NCI-H460 (cell line): ENCODE measurements at regions not wholly inside any gene's neighbourhood (a gene's known extent, or its start where the extent isn't known, plus 50 kb on each side); places are given as distances from the start of the nearest gene placed in this dataset.

Source experiments
- DNase-seq: peaks from one replicate; pipeline ENCODE4 v3.0.0-alpha.2; 2016; ENCODE audit warnings: low read depth; ENCODE audit errors: extremely low read depth

DNA sequence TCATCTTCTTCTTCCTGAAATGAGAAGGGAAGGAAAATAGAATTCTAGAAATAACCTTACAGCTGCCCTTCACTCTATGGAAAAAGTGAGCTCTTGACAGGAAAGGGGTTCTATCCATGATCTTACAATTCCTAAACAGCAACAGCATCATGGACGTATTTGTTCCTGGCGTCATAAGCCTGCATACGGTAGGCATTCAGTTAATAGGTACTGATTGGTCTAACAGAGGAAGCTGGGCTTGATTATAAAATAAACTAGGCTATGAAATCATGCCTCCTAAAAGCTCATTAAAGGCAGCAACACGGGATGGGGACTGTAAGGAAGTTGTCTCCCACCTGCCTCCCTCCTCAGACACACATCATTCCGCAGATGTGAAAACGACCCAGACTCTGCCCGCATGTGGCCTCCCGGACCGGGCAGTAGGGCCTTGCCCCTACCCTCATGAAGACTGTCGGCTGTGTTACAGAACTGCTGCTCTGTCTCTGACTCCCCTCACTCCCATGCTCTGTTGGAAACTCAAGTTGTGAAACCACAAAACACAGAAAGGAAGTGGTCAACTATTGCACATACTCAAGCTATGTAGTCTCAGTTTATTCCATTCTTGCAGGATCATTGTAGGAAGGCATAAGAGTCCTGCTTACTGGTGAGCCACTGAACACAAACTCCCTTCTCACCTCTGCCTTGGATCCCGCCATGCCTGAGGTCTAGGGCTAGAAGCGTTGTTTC lies 129.8 kb downstream of the DLEU7 start:
- no peak for DNase-seq

DNA sequence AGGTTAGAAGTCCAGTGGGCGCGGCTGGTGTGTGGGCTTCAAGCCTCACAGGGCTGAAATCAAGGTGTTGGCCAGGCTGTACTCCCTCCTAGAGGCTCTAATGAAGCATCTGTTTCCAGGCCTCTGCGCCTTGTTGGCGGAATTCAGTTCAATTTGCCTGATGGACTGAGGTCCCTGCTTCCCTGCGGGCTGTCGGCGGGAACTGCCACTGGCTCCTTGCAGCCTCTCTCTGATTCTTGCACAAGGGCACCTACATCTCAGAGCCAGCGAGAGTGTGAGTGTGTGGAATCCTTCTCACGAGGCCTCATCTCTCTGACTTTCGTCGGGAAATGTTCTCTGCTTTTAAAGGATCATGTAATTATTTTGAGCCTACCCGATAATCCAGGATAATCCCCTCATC lies 128.6 kb downstream of the DLEU7 start:
- no peak for DNase-seq

DNA sequence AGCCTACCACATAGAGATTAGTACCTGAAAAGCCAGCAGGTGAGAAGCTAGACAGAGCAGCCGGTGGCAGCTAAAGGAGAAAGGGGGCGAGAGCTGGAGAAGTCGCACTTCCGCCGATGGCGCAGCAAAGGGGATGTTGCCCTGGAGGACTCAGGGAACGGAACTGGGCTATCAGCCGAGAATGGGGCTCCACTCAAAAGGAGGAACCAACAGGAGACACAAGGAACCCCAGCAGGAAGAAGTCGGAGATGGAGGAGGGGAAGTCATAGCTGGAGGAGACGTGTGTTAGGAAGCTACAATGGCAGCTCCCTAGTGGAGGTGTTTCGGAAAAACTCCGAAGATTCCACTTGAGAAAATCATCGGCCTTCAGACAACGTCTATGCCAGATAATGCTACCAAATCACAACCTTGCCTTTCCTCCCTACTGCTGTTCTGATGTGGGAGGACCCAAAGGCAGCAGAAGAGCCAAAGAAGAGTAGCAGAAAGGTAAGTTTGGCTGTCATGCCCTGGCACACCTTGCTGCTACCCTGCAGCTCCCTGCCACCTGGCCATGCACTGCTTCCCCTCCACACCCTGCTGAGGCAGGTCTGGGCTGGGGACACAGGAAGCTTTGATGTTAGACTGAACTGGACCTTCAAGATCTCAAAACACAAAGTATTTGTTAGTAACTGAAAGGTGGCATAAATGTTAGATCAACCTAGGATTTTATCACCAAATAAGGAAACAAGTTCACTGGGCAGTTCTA lies 127.9 kb downstream of the DLEU7 start:
- DNase-seq, result no peak

DNA sequence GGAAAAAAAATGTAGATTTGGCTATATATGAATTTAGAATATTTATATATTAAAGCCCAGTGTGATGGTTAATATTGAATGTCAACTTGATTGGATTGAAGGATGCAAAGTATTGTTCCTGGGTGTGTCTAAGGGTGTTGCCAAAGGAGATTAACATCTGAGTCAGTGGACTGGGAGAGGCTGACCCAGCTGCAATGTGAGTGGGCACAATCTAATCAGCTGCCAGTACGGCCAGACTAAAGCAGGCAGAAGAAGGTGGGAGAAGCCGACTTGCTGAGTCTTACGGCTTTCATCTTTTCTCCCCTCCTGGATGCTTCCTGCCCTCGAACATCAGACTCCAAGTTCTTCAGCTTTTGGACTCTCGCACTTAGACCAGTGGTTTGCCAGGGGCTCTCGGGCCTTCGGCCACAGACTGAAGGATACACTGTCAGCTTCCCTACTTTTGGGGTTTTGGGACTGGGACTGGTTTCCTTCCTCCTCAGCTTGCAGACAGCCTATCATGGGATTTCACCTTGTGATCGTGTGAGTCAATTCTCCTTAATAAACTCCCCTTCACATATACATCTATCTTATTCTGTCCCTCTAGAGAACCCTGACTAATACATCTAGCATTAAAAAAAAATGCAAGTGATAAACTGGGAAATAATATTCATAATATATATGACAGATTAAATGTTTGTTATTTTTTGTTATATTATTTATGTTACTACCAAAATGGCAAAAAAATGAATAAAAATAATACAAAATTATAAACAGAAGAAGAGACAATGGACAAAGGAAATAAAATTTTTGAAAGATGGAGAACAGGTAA lies 122.4 kb downstream of the DLEU7 start:
- DNase-seq, result no peak

DNA sequence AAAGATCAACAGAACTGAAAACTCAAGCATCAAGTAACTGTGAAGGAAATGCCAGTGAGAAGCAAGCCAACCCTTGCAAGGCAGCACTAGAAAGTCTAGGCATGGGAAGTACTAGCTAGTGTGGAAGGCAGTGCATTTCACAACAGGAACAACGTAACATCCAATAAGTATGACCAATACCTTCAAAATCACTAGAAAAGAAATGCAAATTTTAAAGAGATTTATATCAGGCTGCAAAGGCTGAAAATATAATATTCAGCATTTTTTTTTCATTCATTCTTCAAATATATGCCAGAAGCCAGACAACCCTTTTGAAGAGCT lies 121.9 kb downstream of the DLEU7 start:
- no peak for DNase-seq

DNA sequence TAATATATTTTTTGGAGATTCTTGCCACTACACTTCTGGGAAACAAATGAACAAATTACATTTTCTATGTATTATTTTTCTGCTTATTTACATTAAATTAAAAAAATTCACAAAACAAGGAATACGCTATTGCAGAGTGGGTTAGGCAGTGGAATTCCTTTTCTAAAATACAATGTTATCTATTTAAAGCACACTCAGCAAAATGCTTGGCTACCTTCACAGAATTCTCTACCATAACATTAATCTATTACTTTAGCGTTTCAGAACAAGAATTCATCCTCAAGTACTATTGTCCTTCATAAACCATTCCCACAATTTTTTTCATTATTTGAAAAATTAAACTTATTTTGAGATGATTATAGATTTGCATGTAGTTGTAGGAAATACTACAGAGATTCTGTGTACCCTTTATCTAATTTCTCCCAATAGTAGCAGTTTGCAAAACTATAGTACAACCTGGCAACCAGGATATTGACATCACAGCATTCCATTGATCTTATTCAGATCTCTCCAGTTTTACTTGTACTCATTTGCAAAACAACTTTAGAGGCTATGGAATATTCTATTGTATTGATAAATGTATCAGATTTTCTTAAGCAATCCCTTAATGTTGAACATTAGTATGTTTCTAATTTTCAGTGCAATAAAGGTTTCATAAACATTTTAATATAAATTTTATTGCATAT lies 120.9 kb downstream of the DLEU7 start:
- DNase-seq, result no peak

DNA sequence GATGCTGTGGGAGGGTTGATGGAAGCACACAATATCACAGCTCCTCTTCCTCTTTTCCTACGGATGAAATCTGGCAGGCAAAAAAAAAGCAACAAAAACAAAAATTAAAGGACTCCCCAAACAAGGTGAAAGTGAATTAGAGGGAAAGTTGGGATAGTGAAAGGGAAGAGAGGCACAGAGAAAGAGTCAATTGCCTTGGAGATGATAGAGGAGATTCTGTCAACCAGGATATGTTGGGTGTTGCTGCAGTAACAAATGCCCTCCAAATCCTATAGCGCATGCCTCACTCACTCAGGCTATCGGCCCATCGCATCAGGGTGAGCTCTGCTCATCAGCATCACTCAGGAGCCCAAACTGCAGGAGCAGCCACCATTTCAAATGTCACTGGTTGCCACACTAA lies 119.1 kb downstream of the DLEU7 start:
- DNase-seq, result no peak

DNA sequence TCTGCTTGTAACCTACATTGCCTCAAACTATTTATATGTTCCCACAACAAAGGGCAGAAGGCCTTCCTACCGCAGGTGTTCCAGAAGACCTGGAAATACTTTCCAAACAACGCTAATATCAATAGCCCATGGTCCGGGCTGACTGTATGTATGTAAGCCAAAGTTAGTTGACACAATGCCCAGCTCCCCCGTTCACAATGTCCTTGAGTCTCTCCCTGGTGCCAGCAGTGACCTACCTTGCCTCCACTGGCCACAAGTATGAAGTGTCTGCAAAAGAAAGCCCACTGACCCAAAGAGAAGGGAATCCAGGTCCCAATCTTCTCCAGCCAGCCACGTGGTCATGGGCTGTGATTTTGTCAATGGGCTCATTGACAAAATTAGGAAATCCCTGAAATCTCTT lies 118.6 kb downstream of the DLEU7 start:
- DNase-seq, result no peak

DNA sequence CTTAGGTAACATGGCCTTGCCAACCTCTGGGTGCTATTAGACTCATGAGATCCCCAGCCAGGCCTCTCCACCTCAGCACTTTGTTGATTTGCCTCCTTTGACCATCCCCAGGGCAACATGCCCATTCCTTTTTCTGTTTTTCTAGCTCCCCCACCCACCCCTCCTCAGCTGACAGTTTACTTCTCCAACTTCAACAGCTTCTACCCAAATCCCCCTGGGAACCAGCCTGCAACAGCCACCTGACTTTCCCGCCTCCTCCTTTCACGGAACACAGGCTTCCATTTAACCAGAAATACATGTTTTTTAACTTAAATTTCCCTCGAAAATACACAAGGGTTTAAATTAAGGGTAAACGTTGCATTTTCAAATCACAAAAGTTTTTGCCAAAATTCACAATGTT lies 117.3 kb downstream of the DLEU7 start:
- DNase-seq, result no peak

DNA sequence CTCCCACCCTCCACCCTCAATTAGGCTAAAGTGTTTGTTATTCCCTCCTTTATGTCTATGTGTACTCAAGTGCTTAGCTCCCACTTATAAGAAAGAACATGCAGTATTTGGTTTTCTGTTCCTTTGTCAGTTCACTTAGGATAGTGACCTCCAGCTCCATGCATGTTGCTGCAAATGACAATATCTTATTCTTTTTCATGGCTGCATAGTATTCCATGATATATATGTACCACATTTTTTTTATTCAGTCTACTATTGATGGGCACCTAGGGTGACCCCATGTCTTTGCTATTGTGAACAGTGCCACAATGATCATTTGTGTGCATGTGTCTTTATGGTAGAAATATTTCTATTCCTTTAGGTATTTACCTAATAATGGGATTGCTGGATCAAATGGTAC lies 114.3 kb downstream of the DLEU7 start:
- DNase-seq, result no peak

DNA sequence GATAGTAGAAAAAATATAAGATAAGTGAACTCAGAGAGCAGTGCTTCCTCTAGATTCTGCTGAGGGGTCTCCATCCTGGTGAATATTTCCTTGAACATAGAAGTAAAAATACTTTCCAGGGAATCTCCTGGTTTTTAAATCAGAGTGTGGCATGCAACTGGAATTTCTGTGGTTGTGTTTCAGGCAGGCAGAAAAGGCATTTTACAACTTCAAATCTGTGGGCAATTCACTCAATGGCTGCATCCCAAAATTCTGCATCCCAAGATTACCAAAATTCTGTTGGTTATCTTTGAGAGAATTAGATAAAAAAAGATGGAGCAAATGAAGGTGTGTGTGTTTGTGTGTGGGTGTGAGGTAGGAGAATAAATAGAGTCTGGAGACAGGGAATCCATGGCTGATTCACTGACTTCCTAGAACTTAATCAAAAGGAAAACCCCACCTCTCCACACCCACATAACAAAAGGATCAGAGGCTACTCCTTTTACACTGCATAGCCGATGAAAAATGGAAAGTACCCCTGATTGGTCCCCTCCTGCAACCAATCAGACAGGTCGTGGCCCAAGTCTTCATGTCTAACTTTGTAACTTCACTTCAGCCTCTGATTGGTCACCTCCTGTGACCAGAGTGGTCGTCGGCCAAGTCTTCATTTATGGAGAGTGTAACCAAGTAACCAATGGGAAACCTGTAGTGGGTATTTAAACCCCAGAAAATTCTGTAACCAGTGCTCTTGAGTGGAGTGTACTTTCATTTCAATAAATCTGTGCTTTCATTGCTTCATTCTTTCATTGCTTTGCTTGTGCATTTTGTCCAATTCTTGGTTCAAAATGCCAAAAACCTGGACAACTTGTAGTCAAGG lies 112.8 kb downstream of the DLEU7 start:
- no peak for DNase-seq

DNA sequence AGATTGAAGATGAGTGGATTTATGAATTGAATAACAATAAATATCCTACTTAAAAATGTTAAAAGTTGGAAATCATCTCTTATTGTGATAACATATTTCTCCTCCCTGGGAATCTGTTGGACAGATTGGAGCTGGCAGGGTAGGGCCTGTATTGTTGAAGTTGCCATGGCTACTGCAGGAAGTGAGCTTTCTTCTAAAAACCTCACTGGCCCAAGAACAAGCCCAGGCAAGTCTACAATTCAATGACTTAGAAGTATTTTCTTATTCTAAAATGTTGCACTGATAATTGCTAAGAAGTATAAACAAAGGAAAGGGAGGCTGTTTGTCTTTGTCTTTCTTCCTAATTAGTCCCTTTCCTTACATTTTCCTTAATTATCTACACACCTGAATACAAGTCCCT lies 112.1 kb downstream of the DLEU7 start:
- DNase-seq, result no peak

DNA sequence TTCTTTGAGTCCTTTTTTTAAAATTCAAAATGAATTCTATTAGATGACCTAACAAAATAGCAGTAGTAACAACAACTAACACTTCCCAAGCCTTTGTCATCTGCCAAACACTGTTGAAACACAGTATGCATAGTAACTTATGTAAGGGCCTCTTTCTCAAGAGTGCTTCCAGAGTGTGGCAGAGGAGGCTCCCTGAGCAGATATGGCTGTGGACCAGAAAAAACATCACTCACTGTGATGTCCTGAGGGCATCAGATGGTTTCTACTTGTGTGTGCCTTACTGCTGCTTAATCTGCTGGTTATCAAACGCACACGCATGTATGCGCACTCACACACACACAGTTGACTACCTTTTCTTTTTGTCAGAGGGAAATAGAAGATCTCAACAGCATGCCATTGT lies 110.8 kb downstream of the DLEU7 start:
- DNase-seq, result no peak

DNA sequence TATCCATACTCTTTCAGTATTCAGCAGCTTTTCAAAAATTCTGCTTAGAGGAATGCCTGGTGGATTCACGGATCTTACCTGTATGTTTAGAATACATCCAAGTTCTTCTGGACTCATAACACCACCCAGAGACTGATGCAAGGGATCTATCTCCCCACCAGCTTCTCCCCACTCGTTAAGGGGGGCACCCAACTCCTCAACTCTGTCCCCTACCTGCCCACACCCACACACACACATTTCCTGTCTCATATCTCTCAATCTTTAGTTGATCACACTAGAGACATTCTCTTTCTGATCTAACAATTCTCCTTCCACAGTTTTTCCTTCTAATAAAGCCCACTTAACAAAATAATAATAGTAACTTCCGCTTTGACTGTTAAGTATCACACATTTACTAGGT lies 110.1 kb downstream of the DLEU7 start:
- DNase-seq, result no peak

DNA sequence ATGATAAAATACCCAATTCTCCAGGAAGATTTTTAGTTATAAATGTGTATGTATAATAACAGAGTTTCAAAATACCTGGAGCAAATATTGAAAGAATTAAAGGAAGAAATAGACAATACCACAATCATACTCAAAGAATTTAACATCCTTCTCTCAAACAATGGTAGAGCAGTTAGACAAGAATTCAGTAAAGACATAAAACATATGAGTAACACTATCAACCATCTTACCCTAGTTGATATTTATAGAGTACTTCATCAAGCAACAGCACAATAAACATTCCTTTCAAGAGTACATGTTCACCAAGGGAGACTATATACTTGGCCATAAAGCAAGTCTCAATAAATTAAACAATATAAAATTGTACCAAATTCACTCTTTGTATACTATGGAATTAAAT lies 108.4 kb downstream of the DLEU7 start:
- no peak for DNase-seq

DNA sequence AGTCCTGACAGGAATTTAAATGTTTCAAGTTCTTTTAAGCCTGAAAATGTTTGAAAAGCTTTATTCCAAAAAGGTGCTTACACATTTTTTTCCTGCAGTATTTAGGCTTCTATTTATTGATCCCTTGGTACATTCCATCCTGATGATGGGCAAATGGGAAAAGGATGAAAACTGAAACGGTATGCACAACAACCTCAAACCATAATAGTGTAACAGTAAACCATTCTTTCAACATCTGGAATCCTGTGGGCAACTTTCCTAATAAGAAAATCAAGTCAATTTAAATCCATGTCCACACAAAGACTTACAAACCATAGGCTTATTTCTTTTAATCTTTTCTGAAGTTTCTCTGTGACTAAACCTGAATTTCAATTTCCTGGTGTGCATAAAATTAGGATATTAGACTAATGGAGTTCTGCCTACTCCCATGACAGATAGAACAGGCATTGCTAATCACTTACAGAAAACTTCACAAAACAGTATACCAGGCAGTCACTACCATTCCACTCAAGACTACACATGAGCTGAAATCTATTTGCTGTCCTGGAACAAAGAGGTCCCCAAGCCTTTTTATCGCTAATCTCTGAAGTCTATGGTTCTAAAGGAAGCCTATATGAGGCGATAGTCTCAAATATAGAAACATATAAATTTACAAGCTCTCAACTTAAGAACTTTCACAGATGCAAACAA lies 103.3 kb downstream of the DLEU7 start:
- no peak for DNase-seq

DNA sequence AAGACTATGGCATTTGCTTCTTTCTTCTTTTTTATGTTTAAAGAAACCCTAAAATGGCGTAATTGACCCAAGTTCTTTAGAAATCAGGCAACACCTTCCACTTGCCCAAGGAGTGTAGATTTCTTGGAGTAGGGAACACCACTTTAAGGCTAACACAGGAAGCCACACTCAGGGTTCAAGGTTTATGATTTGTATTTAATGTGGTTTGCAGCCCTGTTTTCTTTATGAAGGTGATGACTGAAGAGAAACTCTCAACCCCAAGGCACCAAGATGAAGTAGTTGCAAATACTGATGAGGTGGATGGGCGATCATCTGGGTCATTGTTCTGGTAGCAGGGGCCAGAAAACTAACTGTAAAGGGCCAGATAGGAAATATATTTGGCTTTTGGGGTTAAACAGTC lies 101.1 kb downstream of the DLEU7 start:
- DNase-seq, result no peak

DNA sequence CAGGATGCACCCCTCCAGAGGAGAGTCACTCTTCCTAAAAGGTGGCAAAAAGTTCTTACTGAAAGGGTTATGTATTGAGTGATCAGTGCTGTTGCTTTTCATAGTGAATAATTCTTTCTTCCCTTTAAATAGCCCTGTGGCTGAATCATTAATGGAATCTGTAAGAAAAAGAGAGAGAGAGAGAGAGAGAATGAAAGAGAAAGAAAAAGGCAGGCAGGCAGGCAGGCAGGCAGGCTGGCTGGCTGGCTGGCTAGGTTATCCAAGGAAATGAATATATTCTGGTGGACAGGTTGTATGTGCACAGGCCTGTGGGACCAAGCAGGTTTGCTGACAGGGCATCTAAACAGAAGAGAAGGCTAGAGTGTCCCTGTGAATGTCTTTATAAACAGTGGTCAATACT lies 100.5 kb downstream of the DLEU7 start:
- no peak for DNase-seq

DNA sequence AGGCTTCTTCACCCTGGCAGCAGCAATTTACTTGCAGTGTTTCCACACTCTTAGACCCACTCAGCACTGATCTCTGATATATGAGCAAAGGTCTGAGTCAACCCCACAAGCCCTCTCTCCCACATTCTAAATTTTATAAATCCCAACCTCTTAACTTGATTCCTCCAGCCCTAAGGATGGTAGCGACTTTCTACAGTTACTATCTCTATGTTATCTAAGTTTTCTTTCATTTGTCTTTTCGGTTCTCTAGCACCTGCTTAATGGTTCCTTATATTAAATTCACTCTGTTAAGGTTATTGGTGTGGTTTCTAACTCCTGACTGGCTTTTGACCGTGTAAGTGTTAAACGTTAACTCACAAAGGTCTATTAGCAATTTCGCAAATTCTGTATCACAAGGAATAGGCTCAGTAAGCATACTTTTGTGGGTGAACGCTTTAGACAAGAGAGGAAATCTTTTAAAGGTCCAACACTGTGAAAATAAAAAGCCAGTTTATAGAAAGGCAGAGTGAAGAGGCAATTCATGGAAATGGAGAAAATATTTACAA lies 99.3 kb downstream of the DLEU7 start:
- DNase-seq, result no peak
